ENCODE measurements at regions not wholly inside any gene's neighbourhood (a gene's known extent, or its start where the extent isn't known, plus 50 kb on each side); places are given as distances from the start of the nearest gene placed in this dataset.

DNA sequence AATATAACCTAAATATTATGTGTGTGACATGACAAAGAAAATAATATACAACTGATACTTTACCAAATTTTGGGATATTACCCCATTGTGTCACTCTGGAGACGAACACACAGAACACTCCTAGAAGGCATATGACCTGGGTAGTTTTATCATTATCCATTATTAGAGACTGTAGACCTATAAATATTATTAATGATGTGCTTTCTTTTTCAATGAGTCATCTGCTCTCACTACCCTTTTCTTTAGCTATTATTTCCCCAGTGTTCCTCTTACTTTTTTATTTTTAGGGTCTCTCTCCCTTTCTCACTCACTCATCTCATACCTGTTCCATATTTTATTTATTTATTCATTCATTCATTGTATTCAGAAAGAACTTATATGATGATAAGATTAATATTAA lies 143.3 kb upstream of the ITGA4 start:
- Histone ChIP-seq H3K9me3 (ENCODE audit: control insufficient read depth, insufficient read depth, low read length) (no peaks in the 10 kb centered on the region), H3K18ac (ENCODE audit: low read depth, low read length) (no peak overlapping the region), H3K9me1 (ENCODE audit: insufficient read depth, low read length) (no peaks in the 10 kb centered on the region), H2AK9ac (replicated peaks; ENCODE audit: low read depth, low read length, poor library complexity) (no peak overlapping the region), H3K14ac (replicated peaks; ENCODE audit: low read depth, low read length) (no peak overlapping the region), H3K4me2 (ENCODE audit: low read depth, low read length) (no peak overlapping the region), H3K79me1 (ENCODE audit: low read depth in 1 of 2, low read length in 2 of 2) (no peaks in the 10 kb centered on the region), H2AFZ (replicated peaks; ENCODE audit: low read length, poor library complexity) (no peak overlapping the region), H3K56ac (ENCODE audit: extremely low read depth, insufficient read depth, low read length) (no peak overlapping the region), H4K91ac (ENCODE audit: insufficient read depth, low read depth, low read length) (no peak overlapping the region), H3K4ac (ENCODE audit: low read depth, low read length) (no peak overlapping the region), H2BK5ac (ENCODE audit: low read depth, low read length, poor library complexity, severe bottlenecking) (no peak overlapping the region), H2BK120ac (ENCODE audit: low read depth, low read length) (no peak overlapping the region), H3K9ac (ENCODE audit: low read depth, low read length) (no peak overlapping the region), H3K27me3 (ENCODE audit: control insufficient read depth, insufficient read depth, low read length) (no peaks in the 10 kb centered on the region), H2BK20ac (ENCODE audit: low read depth, low read length) (no peak overlapping the region), H3K36me3 (ENCODE audit: control insufficient read depth, insufficient read depth, low read length) (no peaks in the 10 kb centered on the region), H2AK5ac (ENCODE audit: low read depth, low read length) (no peak overlapping the region), H4K20me1 (ENCODE audit: insufficient read depth, low read length) (no peaks in the 10 kb centered on the region), H3K27ac (ENCODE audit: insufficient read depth, low read length) (no peak overlapping the region), H3K4me1 (ENCODE audit: control insufficient read depth, insufficient read depth, low read length) (no peaks in the 10 kb centered on the region), H2BK15ac (ENCODE audit: low read depth, low read length) (no peak overlapping the region), H4K8ac (ENCODE audit: low read depth in 2 of 2, low read length in 2 of 2) (no peak overlapping the region), H3K4me3 (ENCODE audit: insufficient read depth, low read depth, low read length) (no peak overlapping the region), H3K23ac (ENCODE audit: low read depth, low read length) (no peak overlapping the region), H4K5ac (ENCODE audit: low read depth, low read length) (no peak overlapping the region)
- ATAC-seq (ENCODE audit: low read depth) (no peak), DNase-seq (no peak)
- in situ Hi-C loops (cut with MboI; ENCODE audit: low sequenced_read_pairs) (no loop called here), intact Hi-C loops (cut with micrococcal nuclease) (no loop called here), dilution Hi-C loops (cut with HindIII; ENCODE audit: low sequenced_read_pairs, unreplicated experiment) (no loop called here)
- ChIA-PET CTCF (no interaction called here), POLR2A (ENCODE audit: unreplicated experiment) (no interaction called here)
- BruUV-seq (replicated peaks), result no TSS peak
- no peak for TF ChIP-seq BHLHE40 (IDR thresholded peaks at IDR 0.05; ENCODE audit: low read depth, low read length)
- TF ChIP-seq SMC3 (IDR thresholded peaks at IDR 0.05; ENCODE audit: low read depth, low read length), result no peak
- TF ChIP-seq MAZ (IDR thresholded peaks at IDR 0.05; ENCODE audit: borderline replicate concordance, low read depth, low read length), result no peak
- no peak for TF ChIP-seq MXI1 (IDR thresholded peaks at IDR 0.05; ENCODE audit: borderline replicate concordance, low read depth, low read length)
- no peak for TF ChIP-seq RCOR1 (IDR thresholded peaks at IDR 0.05; ENCODE audit: insufficient replicate concordance, low read length)
- TF ChIP-seq MAFK (IDR thresholded peaks at IDR 0.05; ENCODE audit: low read depth, low read length), result no peak
- TF ChIP-seq, protein P1, sequence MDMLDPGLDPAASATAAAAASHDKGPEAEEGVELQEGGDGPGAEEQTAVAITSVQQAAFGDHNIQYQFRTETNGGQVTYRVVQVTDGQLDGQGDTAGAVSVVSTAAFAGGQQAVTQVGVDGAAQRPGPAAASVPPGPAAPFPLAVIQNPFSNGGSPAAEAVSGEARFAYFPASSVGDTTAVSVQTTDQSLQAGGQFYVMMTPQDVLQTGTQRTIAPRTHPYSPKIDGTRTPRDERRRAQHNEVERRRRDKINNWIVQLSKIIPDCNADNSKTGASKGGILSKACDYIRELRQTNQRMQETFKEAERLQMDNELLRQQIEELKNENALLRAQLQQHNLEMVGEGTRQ (IDR thresholded peaks at IDR 0.05; ENCODE audit: low read depth, low read length), result no peak
- TF ChIP-seq, protein P2, sequence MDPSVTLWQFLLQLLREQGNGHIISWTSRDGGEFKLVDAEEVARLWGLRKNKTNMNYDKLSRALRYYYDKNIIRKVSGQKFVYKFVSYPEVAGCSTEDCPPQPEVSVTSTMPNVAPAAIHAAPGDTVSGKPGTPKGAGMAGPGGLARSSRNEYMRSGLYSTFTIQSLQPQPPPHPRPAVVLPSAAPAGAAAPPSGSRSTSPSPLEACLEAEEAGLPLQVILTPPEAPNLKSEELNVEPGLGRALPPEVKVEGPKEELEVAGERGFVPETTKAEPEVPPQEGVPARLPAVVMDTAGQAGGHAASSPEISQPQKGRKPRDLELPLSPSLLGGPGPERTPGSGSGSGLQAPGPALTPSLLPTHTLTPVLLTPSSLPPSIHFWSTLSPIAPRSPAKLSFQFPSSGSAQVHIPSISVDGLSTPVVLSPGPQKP (IDR thresholded peaks at IDR 0.05; ENCODE audit: borderline replicate concordance, low read depth, low read length), result no peak
- no peak for TF ChIP-seq RAD21 (IDR thresholded peaks at IDR 0.05; ENCODE audit: low read length)
- no peak for TF ChIP-seq CHD1 (IDR thresholded peaks at IDR 0.05; ENCODE audit: low read depth, low read length)
- TF ChIP-seq NFE2L2 (IDR thresholded peaks at IDR 0.05; ENCODE audit: low read depth, low read length), result no peak
- TF ChIP-seq, protein P3, sequence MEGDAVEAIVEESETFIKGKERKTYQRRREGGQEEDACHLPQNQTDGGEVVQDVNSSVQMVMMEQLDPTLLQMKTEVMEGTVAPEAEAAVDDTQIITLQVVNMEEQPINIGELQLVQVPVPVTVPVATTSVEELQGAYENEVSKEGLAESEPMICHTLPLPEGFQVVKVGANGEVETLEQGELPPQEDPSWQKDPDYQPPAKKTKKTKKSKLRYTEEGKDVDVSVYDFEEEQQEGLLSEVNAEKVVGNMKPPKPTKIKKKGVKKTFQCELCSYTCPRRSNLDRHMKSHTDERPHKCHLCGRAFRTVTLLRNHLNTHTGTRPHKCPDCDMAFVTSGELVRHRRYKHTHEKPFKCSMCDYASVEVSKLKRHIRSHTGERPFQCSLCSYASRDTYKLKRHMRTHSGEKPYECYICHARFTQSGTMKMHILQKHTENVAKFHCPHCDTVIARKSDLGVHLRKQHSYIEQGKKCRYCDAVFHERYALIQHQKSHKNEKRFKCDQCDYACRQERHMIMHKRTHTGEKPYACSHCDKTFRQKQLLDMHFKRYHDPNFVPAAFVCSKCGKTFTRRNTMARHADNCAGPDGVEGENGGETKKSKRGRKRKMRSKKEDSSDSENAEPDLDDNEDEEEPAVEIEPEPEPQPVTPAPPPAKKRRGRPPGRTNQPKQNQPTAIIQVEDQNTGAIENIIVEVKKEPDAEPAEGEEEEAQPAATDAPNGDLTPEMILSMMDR (conservative IDR thresholded peaks at IDR 0.05; ENCODE audit: low read depth, low read length), result no peak
- no peak for TF ChIP-seq RFX5 (IDR thresholded peaks at IDR 0.05; ENCODE audit: low read depth, low read length)
- no peak for TF ChIP-seq CEBPB (IDR thresholded peaks at IDR 0.05; ENCODE audit: low read depth, low read length)
- TF ChIP-seq POLR2A (IDR thresholded peaks at IDR 0.05; ENCODE audit: low read depth, low read length), result no peak
- no CpG with 5 or more reads among the region's 1 CpG for WGBS, 2 experiments (ENCODE audit: extremely low coverage in 2 of 2, insufficient read length in 1 of 2)
